ENCODE measurements at regions not wholly inside any gene's neighbourhood (a gene's known extent, or its start where the extent isn't known, plus 50 kb on each side); places are given as distances from the start of the nearest gene placed in this dataset.

DNA sequence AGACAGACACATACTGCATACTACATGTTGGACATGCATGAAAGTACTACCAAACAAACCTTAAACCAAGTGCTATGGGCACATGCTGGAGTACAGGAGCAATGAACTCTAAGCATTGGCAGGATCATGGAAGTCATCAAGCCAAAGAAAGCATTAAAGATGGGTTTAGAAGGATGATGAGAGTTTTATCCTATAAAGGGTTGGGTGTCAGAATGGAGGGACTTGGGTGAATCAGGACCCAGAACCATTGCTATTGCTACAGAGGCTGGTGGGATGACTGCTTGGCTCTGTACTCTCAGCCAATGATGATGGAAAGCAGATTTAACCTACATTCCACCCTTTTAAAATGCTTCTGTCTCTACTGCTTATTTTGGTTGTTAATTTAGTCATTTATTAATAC lies 233.9 kb upstream of the EDA2R start:
- Histone ChIP-seq H3K4me2 (ENCODE audit: low read length) (no peak overlapping the region), H3K9ac (ENCODE audit: low read length) (no peak overlapping the region), H3K9me3 (ENCODE audit: control insufficient read depth in 1 of 2, insufficient read depth in 1 of 2, low read depth in 1 of 2, low read length in 2 of 2) (no peaks in the 10 kb centered on the region), H3K36me3 (ENCODE audit: control insufficient read depth in 1 of 2, insufficient read depth in 2 of 2, low read length in 2 of 2) (no peaks in the 10 kb centered on the region), H3K4me1 (ENCODE audit: control insufficient read depth in 1 of 2, insufficient read depth in 2 of 2, low read length in 2 of 2) (no peaks in the 10 kb centered on the region), H3K27me3 (ENCODE audit: insufficient read depth, low read length) (no peaks in the 10 kb centered on the region), H3K27ac (ENCODE audit: low read depth, low read length) (no peak overlapping the region), H3K4me3 (replicated peaks in 1 of 2; ENCODE audit: low read depth in 1 of 2, low read length in 2 of 2) (no peak overlapping the region), H3K9me2 (ENCODE audit: insufficient read depth) (no peaks in the 10 kb centered on the region), H3K79me2 (ENCODE audit: insufficient read depth, low read length) (no peaks in the 10 kb centered on the region), H2AFZ (ENCODE audit: low read depth, low read length, poor library complexity, severe bottlenecking) (no peak overlapping the region), H4K20me1 (ENCODE audit: insufficient read depth) (no peaks in the 10 kb centered on the region)
- intact Hi-C loops (cut with micrococcal nuclease), result no loop called here
- ChIA-PET CTCF (no interaction called here), RAD21 (ENCODE audit: low non-redundant PET in 1 of 2, low total read pairs in 2 of 2, uncharacterized antibody in 2 of 2, unreplicated experiment in 2 of 2) (no interaction called here), POLR2A (no interaction called here)
- DNase-seq (ENCODE audit: low read depth, low spot score) (no peak), ATAC-seq (no peak)
- no TSS peak for BruUV-seq (replicated peaks)
- TF ChIP-seq POLR2AphosphoS5 (IDR thresholded peaks at IDR 0.05; ENCODE audit: low read depth, low read length) (no peak), EZH2phosphoT487 (IDR thresholded peaks at IDR 0.05; ENCODE audit: borderline replicate concordance) (no peak), MAX (IDR thresholded peaks at IDR 0.05) (no peak), ZFX (IDR thresholded peaks at IDR 0.05) (no peak), SP1 (IDR thresholded peaks at IDR 0.05; ENCODE audit: low read depth) (no peak), SIN3A (IDR thresholded peaks at IDR 0.05; ENCODE audit: low read depth) (no peak), RAD21 (IDR thresholded peaks at IDR 0.05; ENCODE audit: low read depth) (no peak), JUND (IDR thresholded peaks at IDR 0.05) (no peak), CEBPB (IDR thresholded peaks at IDR 0.05; ENCODE audit: low read depth) (no peak), YY1 (IDR thresholded peaks at IDR 0.05; ENCODE audit: extremely low read depth, insufficient replicate concordance, low read depth, low read length) (no peak), CBX3 (IDR thresholded peaks at IDR 0.05; ENCODE audit: low read depth) (no peak), ZNF274 (IDR thresholded peaks at IDR 0.05; ENCODE audit: low read depth, low read length) (no peak), TCF7L2 (IDR thresholded peaks at IDR 0.05; ENCODE audit: borderline replicate concordance, extremely low read depth, insufficient read depth, insufficient read length) (no peak), SRF (IDR thresholded peaks at IDR 0.05; ENCODE audit: low read depth) (no peak), POLR2A (IDR thresholded peaks at IDR 0.05; ENCODE audit: borderline replicate concordance, extremely low read depth, insufficient read depth, insufficient read length) (no peak), ELF1 (IDR thresholded peaks at IDR 0.05; ENCODE audit: borderline replicate concordance, low read depth) (no peak), FOSL1 (IDR thresholded peaks at IDR 0.05; ENCODE audit: low read depth) (no peak), EGR1 (IDR thresholded peaks at IDR 0.05; ENCODE audit: low read depth) (no peak)
- TF ChIP-seq, protein P1, sequence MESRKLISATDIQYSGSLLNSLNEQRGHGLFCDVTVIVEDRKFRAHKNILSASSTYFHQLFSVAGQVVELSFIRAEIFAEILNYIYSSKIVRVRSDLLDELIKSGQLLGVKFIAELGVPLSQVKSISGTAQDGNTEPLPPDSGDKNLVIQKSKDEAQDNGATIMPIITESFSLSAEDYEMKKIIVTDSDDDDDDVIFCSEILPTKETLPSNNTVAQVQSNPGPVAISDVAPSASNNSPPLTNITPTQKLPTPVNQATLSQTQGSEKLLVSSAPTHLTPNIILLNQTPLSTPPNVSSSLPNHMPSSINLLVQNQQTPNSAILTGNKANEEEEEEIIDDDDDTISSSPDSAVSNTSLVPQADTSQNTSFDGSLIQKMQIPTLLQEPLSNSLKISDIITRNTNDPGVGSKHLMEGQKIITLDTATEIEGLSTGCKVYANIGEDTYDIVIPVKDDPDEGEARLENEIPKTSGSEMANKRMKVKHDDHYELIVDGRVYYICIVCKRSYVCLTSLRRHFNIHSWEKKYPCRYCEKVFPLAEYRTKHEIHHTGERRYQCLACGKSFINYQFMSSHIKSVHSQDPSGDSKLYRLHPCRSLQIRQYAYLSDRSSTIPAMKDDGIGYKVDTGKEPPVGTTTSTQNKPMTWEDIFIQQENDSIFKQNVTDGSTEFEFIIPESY (IDR thresholded peaks at IDR 0.05; ENCODE audit: extremely low read depth, insufficient replicate concordance, low read length), result no peak

All from HCT116 (cell line).